Osteocyte (in vitro differentiated cells): ENCODE measurements at regions not wholly inside any gene's neighbourhood (a gene's known extent, or its start where the extent isn't known, plus 50 kb on each side); places are given as distances from the start of the nearest gene placed in this dataset.

ENCODE experiments used
- DNase-seq: peaks from one replicate; pipeline ENCODE4 v3.0.0; 2021; ENCODE audit warnings: mixed read lengths; ENCODE audit not compliant: unreplicated experiment; ENCODE audit errors: extremely low spot score
- H3K27ac Mint-ChIP-seq: one replicate; pipeline ENCODE4 v1.8.0; 2021; ENCODE audit warnings: mild to moderate bottlenecking, mixed read lengths; ENCODE audit not compliant: unreplicated experiment
- H3K27me3 Mint-ChIP-seq: one replicate; pipeline ENCODE4 v1.8.0; 2021; ENCODE audit warnings: mixed read lengths; ENCODE audit not compliant: unreplicated experiment
- H3K36me3 Mint-ChIP-seq: one replicate; pipeline ENCODE4 v1.8.0; 2021; ENCODE audit warnings: mixed read lengths; ENCODE audit not compliant: unreplicated experiment
- H3K4me1 Mint-ChIP-seq: one replicate; pipeline ENCODE4 v1.8.0; 2021; ENCODE audit warnings: mixed read lengths; ENCODE audit not compliant: unreplicated experiment
- H3K4me3 Mint-ChIP-seq: one replicate; pipeline ENCODE4 v1.8.0; 2021; ENCODE audit warnings: mild to moderate bottlenecking, moderate library complexity, mixed read lengths; ENCODE audit not compliant: unreplicated experiment
- H3K9me3 Mint-ChIP-seq: one replicate; pipeline ENCODE4 v1.8.0; 2021; ENCODE audit warnings: mixed read lengths; ENCODE audit not compliant: unreplicated experiment
- CTCF ChIP-seq: fragments of 200-600 bp; sonication (generic); IDR thresholded peaks from 2 replicates; pipeline ENCODE4 v1.5.0; 2021; ENCODE audit warnings: antibody characterized with exemption, mild to moderate bottlenecking, moderate library complexity

GRCh38 chr13:81395368-81395767, 1054.4 kb upstream of the SPRY2 start:
- no peaks in the 10 kb centered on the region for H3K4me1 Mint-ChIP-seq
- H3K4me3 Mint-ChIP-seq = no peak overlapping the region
- H3K9me3 Mint-ChIP-seq = no peaks in the 10 kb centered on the region
- no peaks in the 10 kb centered on the region for H3K27me3 Mint-ChIP-seq
- no peak for TF ChIP-seq CTCF
- DNase-seq = no peak
- H3K27ac Mint-ChIP-seq = no peak overlapping the region
- no peaks in the 10 kb centered on the region for H3K36me3 Mint-ChIP-seq

DNA sequence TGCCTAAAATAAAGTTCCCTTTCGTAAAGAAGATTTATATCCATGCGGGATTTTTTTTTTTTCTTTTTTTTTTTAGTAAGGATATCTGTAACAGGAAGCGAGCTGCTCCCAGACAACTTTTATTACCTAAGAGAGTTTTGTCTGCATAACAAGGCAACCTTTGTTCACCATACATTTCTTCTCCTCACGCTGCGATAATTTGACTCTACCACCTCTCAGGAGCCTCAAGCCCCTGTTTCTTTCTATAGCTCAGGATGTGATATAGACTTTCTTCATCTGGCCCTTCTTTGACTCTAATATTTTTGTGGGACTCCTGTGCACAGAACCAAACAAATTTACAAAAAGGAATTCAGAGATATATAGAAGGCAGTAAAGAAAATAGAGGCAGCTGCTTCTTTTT, 1053.7 kb upstream of the SPRY2 start:
- no peak for DNase-seq
- H3K36me3 Mint-ChIP-seq = no peaks in the 10 kb centered on the region
- TF ChIP-seq CTCF = no peak
- no peaks in the 10 kb centered on the region for H3K9me3 Mint-ChIP-seq
- no peaks in the 10 kb centered on the region for H3K27me3 Mint-ChIP-seq
- H3K4me3 Mint-ChIP-seq = no peak overlapping the region
- no peaks in the 10 kb centered on the region for H3K4me1 Mint-ChIP-seq
- no peak overlapping the region for H3K27ac Mint-ChIP-seq

- Mint-ChIP-seq H3K9me3 (no peaks in the 10 kb centered on the region), H3K27me3 (no peaks in the 10 kb centered on the region), H3K27ac (no peak overlapping the region), H3K36me3 (no peaks in the 10 kb centered on the region), H3K4me1 (no peaks in the 10 kb centered on the region), H3K4me3 (no peak overlapping the region)
- no peak for TF ChIP-seq CTCF
- no peak for DNase-seq
These were observed 1052.8 kb upstream of the SPRY2 start for GRCh38 chr13:81393721-81394120.

GRCh38 chr13:81393110-81393509, 1052.2 kb upstream of the SPRY2 start:
- Mint-ChIP-seq H3K4me1 (no peaks in the 10 kb centered on the region), H3K27ac (no peak overlapping the region), H3K9me3 (no peaks in the 10 kb centered on the region), H3K27me3 (no peaks in the 10 kb centered on the region), H3K4me3 (no peak overlapping the region), H3K36me3 (no peaks in the 10 kb centered on the region)
- no peak for TF ChIP-seq CTCF
- no peak for DNase-seq

DNA sequence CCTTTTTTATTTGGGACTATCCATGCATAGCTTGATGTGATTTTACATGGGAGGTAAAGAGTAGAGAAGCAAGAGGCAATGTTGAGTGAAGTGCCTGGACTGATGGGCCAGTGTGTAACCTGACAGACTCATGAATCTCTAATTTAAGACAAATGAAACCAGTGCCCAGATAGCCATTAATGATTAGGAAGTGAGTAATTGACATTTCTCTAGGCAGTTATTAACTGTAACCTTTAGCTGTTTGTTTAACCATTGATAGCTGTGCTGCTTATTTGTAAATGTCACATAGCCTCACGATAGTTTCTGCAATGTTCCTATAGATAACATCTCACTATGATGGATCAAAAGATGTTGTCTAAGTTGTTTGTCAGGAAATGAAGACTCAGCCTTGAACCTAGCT, 1047.5 kb upstream of the SPRY2 start:
- H3K36me3 Mint-ChIP-seq = no peaks in the 10 kb centered on the region
- peaks cover 6% of the 10 kb centered on the region for H3K9me3 Mint-ChIP-seq
- no peak for DNase-seq
- TF ChIP-seq CTCF = no peak
- H3K4me3 Mint-ChIP-seq = no peak overlapping the region
- H3K27ac Mint-ChIP-seq = no peak overlapping the region
- H3K27me3 Mint-ChIP-seq = peaks cover 2% of the 10 kb centered on the region
- no peaks in the 10 kb centered on the region for H3K4me1 Mint-ChIP-seq
